ENCODE measurements at regions not wholly inside any gene's neighbourhood (a gene's known extent, or its start where the extent isn't known, plus 50 kb on each side); places are given as distances from the start of the nearest gene placed in this dataset.
"Not testable (repeated sequence)": the region's sequence is repeated elsewhere in the genome, so short reads cannot be mapped to it uniquely, and the experiment has no call there.

- intact Hi-C loops (cut with DNase I): no loop called here
- DNase-seq (ENCODE audit: low spot score): no peak
Observed at GRCh38 chr16:8158051-8158450, 432.3 kb downstream of the TMEM114 start.

- intact Hi-C loops (cut with DNase I): no loop called here
- no peak for DNase-seq (ENCODE audit: low spot score)
Observed at GRCh38 chr16:8155275-8155674, 435.0 kb downstream of the TMEM114 start.

- intact Hi-C loops (cut with DNase I): no loop called here
Observed at GRCh38 chr16:8146256-8147012, 443.9 kb downstream of the TMEM114 start.

GRCh38 chr16:8138666-8139065, 451.6 kb downstream of the TMEM114 start:
- intact Hi-C loops (cut with DNase I): no loop called here
- DNase-seq (ENCODE audit: low spot score): no peak

More at GRCh38 chr16:8146256-8147012, 443.9 kb downstream of the TMEM114 start:
- DNase-seq (ENCODE audit: low spot score): no peak

GRCh38 chr16:8137606-8138005, 452.7 kb downstream of the TMEM114 start:
- no peak for DNase-seq (ENCODE audit: low spot score)

GRCh38 chr16:8130197-8130596, 460.1 kb downstream of the TMEM114 start:
- no peak for DNase-seq (ENCODE audit: low spot score)
- intact Hi-C loops (cut with DNase I): no loop called here

More at GRCh38 chr16:8137606-8138005, 452.7 kb downstream of the TMEM114 start:
- intact Hi-C loops (cut with DNase I): no loop called here

- intact Hi-C loops (cut with DNase I): no loop called here
- no peak for DNase-seq (ENCODE audit: low spot score)
Observed at GRCh38 chr16:8127070-8127469, 463.2 kb downstream of the TMEM114 start.

- no peak for DNase-seq (ENCODE audit: low spot score)
- intact Hi-C loops (cut with DNase I): no loop called here
Observed at GRCh38 chr16:8126313-8126712, 464.0 kb downstream of the TMEM114 start.

GRCh38 chr16:8120001-8120400, 470.3 kb downstream of the TMEM114 start:
- no peak for DNase-seq (ENCODE audit: low spot score)
- intact Hi-C loops (cut with DNase I): no loop called here

- intact Hi-C loops (cut with DNase I): no loop called here
- no peak for DNase-seq (ENCODE audit: low spot score)
Observed at GRCh38 chr16:8115814-8116213, 474.5 kb downstream of the TMEM114 start.

- DNase-seq (ENCODE audit: low spot score); intact Hi-C loops (cut with DNase I): not testable (repeated sequence)
Observed at GRCh38 chr16:8114941-8115340, 475.4 kb downstream of the TMEM114 start.

GRCh38 chr16:8113843-8114242, 476.5 kb downstream of the TMEM114 start:
- no peak for DNase-seq (ENCODE audit: low spot score)
- intact Hi-C loops (cut with DNase I): no loop called here

- intact Hi-C loops (cut with DNase I): no loop called here
- no peak for DNase-seq (ENCODE audit: low spot score)
Observed at GRCh38 chr16:8110572-8111514, 479.5 kb downstream of the TMEM114 start.

- DNase-seq (ENCODE audit: low spot score): no peak
- intact Hi-C loops (cut with DNase I): no loop called here
Observed at GRCh38 chr16:8109510-8110369, 480.6 kb downstream of the TMEM114 start.

GRCh38 chr16:8108991-8109509, 481.3 kb downstream of the TMEM114 start:
- intact Hi-C loops (cut with DNase I): no loop called here
- no peak for DNase-seq (ENCODE audit: low spot score)

GRCh38 chr16:8107296-8107695, 483.0 kb downstream of the TMEM114 start:
- intact Hi-C loops (cut with DNase I): no loop called here
- no peak for DNase-seq (ENCODE audit: low spot score)

- no peak for DNase-seq (ENCODE audit: low spot score)
- intact Hi-C loops (cut with DNase I): no loop called here
Observed at GRCh38 chr16:8103649-8104289, 486.5 kb downstream of the TMEM114 start.

GRCh38 chr16:8099586-8099985, 490.7 kb downstream of the TMEM114 start:
- intact Hi-C loops (cut with DNase I): no loop called here
- DNase-seq (ENCODE audit: low spot score): no peak

GRCh38 chr16:8098947-8099512, 491.3 kb downstream of the TMEM114 start:
- DNase-seq (ENCODE audit: low spot score): no peak
- intact Hi-C loops (cut with DNase I): no loop called here
